Eye (tissue), 1 donor: ENCODE measurements at regions not wholly inside any gene's neighbourhood (a gene's known extent, or its start where the extent isn't known, plus 50 kb on each side); places are given as distances from the start of the nearest gene placed in this dataset.

ENCODE experiments used
- DNase-seq: peaks from one replicate; pipeline ENCODE4 v3.0.0-alpha.2; 2015

DNA sequence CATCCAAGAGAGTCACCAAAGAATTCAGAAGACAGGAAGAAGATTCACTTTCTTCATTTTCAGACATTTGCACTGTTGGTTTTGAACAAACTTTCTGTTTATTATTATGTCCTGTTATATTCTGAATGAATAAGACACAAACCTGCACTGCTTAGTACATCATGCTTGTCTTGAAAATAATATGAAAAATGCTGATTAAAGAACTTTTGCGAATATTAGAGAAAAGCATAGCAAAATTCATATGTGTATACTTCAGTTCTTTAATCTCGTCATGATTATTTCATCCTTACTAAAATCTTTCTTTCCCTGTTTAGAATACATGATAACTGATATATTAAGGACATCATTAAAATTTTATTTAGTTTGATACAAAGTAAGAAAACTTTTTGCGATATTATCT, 504.1 kb downstream of the POM121L12 start:
- DNase-seq = no peak

- peak; percentile 37 for DNase-seq
Observed at GRCh38 chr7:53541475-53541874, 506.0 kb downstream of the POM121L12 start.

- no peak for DNase-seq
Observed at GRCh38 chr7:53542157-53542556, 506.7 kb downstream of the POM121L12 start.
